HT1080 (cell line): ENCODE measurements at regions not wholly inside any gene's neighbourhood (a gene's known extent, or its start where the extent isn't known, plus 50 kb on each side); places are given as distances from the start of the nearest gene placed in this dataset.

Experiments used
- DNase-seq: peaks from one replicate; pipeline ENCODE4 v3.0.0-alpha.2; 2015; ENCODE audit warnings: low read depth

GRCh38 chr7:118298771-118299170 is 74.3 kb downstream of the ANKRD7 start:
- no peak for DNase-seq

GRCh38 chr7:118300177-118300576 is 75.7 kb downstream of the ANKRD7 start:
- DNase-seq: no peak

GRCh38 chr7:118304100-118304499 is 79.6 kb downstream of the ANKRD7 start:
- no peak for DNase-seq

GRCh38 chr7:118305671-118306070 is 81.2 kb downstream of the ANKRD7 start:
- DNase-seq: peak; percentile 38

GRCh38 chr7:118306771-118307170 is 82.3 kb downstream of the ANKRD7 start:
- DNase-seq: peak; percentile 56

- peak; percentile 64 for DNase-seq
Measured at GRCh38 chr7:118311121-118311836, 86.8 kb downstream of the ANKRD7 start.

GRCh38 chr7:118312051-118312450 is 87.5 kb downstream of the ANKRD7 start:
- no peak for DNase-seq

GRCh38 chr7:118312966-118313365 is 88.5 kb downstream of the ANKRD7 start:
- DNase-seq: no peak

- DNase-seq: peak; percentile 2
Measured at GRCh38 chr7:118324790-118325449, 100.4 kb downstream of the ANKRD7 start.

GRCh38 chr7:118325450-118325808 is 100.9 kb downstream of the ANKRD7 start:
- DNase-seq: no peak

GRCh38 chr7:118327174-118327573 is 102.7 kb downstream of the ANKRD7 start:
- DNase-seq: peak; percentile 5

- no peak for DNase-seq
Measured at GRCh38 chr7:118328505-118329211, 104.2 kb downstream of the ANKRD7 start.

- DNase-seq: peak; percentile 6
Measured at GRCh38 chr7:118330388-118330787, 105.9 kb downstream of the ANKRD7 start.

GRCh38 chr7:118346748-118347147 is 122.2 kb downstream of the ANKRD7 start:
- DNase-seq: no peak

GRCh38 chr7:118349604-118350003 is 125.1 kb downstream of the ANKRD7 start:
- DNase-seq: no peak

GRCh38 chr7:118350260-118350659 is 125.8 kb downstream of the ANKRD7 start:
- peak; percentile 27 for DNase-seq

- peak; percentile 13 for DNase-seq
Measured at GRCh38 chr7:118352867-118353453, 128.5 kb downstream of the ANKRD7 start.

- no peak for DNase-seq
Measured at GRCh38 chr7:118366363-118366762, 141.9 kb downstream of the ANKRD7 start.

- DNase-seq: no peak
Measured at GRCh38 chr7:118368958-118369357, 144.5 kb downstream of the ANKRD7 start.

GRCh38 chr7:118369987-118370386 is 145.5 kb downstream of the ANKRD7 start:
- no peak for DNase-seq

GRCh38 chr7:118372530-118372929 is 148.0 kb downstream of the ANKRD7 start:
- peak; percentile 44 for DNase-seq

GRCh38 chr7:118389629-118390028 is 165.1 kb downstream of the ANKRD7 start:
- DNase-seq: no peak
